ENCODE measurements at regions not wholly inside any gene's neighbourhood (a gene's known extent, or its start where the extent isn't known, plus 50 kb on each side); places are given as distances from the start of the nearest gene placed in this dataset.

DNA sequence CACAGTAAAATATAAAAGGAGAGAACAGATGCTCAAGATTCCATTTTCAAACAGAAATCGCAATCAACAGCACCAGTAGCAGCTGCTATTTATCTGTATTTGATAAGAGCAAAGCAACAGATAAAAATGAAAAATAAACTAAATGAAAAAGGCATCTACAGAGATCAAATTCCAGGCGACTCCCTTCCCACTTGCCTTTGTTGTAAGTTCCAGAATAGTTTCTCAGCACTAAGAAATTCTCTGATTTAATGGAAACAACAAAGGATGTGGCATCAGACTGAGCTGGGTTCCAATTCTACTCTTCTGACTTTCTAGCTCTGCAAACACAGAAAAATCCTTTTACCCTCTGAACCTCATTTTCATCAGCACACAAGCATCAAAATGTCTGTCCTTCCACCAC lies 110.8 kb upstream of the MME start:
- TF ChIP-seq, protein P1, sequence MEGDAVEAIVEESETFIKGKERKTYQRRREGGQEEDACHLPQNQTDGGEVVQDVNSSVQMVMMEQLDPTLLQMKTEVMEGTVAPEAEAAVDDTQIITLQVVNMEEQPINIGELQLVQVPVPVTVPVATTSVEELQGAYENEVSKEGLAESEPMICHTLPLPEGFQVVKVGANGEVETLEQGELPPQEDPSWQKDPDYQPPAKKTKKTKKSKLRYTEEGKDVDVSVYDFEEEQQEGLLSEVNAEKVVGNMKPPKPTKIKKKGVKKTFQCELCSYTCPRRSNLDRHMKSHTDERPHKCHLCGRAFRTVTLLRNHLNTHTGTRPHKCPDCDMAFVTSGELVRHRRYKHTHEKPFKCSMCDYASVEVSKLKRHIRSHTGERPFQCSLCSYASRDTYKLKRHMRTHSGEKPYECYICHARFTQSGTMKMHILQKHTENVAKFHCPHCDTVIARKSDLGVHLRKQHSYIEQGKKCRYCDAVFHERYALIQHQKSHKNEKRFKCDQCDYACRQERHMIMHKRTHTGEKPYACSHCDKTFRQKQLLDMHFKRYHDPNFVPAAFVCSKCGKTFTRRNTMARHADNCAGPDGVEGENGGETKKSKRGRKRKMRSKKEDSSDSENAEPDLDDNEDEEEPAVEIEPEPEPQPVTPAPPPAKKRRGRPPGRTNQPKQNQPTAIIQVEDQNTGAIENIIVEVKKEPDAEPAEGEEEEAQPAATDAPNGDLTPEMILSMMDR (conservative IDR thresholded peaks at IDR 0.05; ENCODE audit: low read length) = no peak
- peak; percentile 39 for DNase-seq (ENCODE audit: low read depth)
- no peak overlapping the region for H3K4me3 ChIP-seq (ENCODE audit: low read length)

DNA sequence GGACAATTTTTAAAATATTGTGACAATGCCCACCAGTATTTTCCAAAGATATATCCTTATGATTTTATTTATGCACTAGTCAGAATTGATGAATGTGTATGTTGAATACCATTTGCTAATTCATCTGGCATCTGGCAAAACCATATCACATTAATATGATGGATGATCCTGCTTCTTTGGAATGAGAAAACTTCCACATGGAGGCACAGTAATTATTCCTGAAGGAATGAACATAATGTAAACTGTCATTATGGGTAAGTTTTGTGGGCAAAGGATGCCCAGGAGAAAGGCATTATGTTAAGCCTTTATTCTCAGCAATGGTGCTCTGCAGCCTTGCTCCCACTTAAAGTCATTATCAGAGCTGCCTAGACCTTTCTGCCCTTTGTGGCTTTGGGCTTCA lies 113.0 kb upstream of the MME start:
- no peak overlapping the region for H3K4me3 ChIP-seq (ENCODE audit: low read length)
- TF ChIP-seq, protein P1 (conservative IDR thresholded peaks at IDR 0.05; ENCODE audit: low read length) = no peak
- DNase-seq (ENCODE audit: low read depth) = peak; percentile 65

DNA sequence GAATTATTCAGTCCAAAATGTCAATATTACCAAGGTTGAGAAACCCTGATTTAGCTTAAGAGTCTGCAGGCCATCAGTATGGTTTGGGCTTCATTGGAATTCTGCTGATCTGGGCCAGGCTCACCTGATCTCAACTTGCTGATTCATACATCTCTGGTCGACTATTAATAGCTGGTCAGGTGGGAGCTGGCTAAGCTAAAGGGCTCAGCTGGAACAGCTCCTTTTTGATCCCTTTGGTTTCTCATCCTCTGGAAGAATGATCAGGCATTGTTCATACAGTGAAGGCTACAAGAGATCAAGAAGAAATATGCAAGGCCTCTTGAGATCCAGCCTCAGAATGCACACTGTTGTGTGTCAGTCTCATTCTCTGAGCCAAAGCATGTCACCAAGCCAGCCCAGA lies 123.3 kb upstream of the MME start:
- DNase-seq (ENCODE audit: low read depth) = peak; percentile 7
- TF ChIP-seq, protein P1 (conservative IDR thresholded peaks at IDR 0.05; ENCODE audit: low read length) = no peak
- H3K4me3 ChIP-seq (ENCODE audit: low read length) = no peak overlapping the region

DNA sequence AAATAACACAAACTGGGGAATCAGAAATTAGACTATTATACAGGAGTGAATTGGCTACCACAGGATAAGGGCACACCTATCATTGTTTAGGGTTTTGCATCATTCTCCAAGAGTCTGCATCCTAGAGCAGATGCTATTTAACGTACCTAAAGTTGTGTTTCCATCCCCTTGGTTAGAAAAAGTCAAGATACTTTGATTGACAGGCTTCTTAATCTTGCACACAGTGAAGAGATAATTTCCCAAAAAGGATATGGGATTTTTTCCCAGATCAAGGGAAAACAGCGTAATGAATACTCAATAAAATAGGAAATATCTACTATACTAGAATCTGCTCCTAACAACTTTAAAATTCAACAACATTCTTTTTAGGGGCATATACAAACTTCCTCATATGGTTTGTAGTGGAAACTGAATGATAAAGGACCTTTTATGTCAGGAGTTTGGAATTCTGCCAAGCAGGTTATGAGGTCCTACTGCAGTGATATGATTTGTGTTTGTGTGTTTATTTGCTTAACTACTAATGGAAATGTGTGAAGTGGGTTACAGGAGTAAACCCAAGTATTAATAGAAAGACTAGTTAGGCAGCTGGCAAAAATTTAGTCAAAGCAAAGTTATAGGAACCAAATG lies 124.1 kb upstream of the MME start:
- H3K4me3 ChIP-seq (ENCODE audit: low read length) = no peak overlapping the region
- TF ChIP-seq, protein P1 (conservative IDR thresholded peaks at IDR 0.05; ENCODE audit: low read length) = no peak
- no peak for DNase-seq (ENCODE audit: low read depth)

DNA sequence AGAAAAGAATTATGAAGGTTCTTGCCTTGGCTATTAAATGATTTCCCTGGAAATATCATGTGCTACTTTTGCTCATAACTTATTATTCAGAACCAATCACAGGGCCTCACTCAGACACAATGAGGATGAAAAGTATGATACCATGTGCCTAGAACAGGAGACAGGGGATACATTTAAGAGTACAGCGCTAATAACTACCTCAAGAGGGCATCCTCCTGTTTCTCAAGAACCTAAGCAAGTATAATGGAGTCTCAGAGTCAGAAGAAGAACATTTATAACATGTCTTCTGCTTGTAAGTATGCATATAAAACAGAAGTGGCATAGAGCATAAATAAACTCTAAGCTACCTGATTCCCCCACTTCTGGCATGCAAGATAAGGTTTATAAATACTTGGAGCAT lies 125.4 kb upstream of the MME start:
- peak; percentile 78 for DNase-seq (ENCODE audit: low read depth)
- TF ChIP-seq, protein P1 (conservative IDR thresholded peaks at IDR 0.05; ENCODE audit: low read length) = peak; percentile 70
- no peak overlapping the region for H3K4me3 ChIP-seq (ENCODE audit: low read length)

GRCh38 chr3:154953538-154953937 lies 126.6 kb upstream of the MME start:
- no peak overlapping the region for H3K4me3 ChIP-seq (ENCODE audit: low read length)
- TF ChIP-seq, protein P1 (conservative IDR thresholded peaks at IDR 0.05; ENCODE audit: low read length) = no peak
- DNase-seq (ENCODE audit: low read depth) = no peak

DNA sequence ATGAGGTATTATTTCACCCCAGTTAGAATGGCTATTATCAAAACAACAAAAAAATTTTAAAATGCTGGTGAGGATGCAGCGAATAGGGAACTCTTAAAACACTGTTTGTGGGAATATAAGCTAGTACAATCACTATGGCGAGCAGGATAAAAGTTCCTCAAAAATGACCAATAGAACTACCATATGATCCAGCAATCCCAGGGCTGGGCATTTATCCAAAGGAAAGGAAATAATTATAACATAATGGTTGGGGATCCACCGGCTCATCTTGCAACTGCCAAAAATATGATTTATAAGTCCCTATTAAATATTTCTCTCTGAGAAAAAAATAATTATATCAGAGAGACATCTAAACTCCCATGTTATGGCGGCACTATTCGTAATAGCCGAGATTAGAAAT lies 127.6 kb upstream of the MME start:
- no peak overlapping the region for H3K4me3 ChIP-seq (ENCODE audit: low read length)
- DNase-seq (ENCODE audit: low read depth) = no peak
- TF ChIP-seq, protein P1 (conservative IDR thresholded peaks at IDR 0.05; ENCODE audit: low read length) = no peak

All from AG10803 (cell line).